OCI-LY1 (cell line): ENCODE measurements at regions not wholly inside any gene's neighbourhood (a gene's known extent, or its start where the extent isn't known, plus 50 kb on each side); places are given as distances from the start of the nearest gene placed in this dataset.

ENCODE experiments used
- H2AFZ ChIP-seq: fragments of 200-600 bp; sonication (generic), shearing (Covaris generic); 2 replicates; pipeline ENCODE4 v1.6.0; 2014; ENCODE audit warnings: antibody characterized with exemption, mild to moderate bottlenecking, low read length
- H3F3A ChIP-seq: fragments of 200-600 bp; sonication (generic), shearing (Covaris generic); 2 replicates; pipeline ENCODE4 v1.6.0; 2014; ENCODE audit warnings: mild to moderate bottlenecking, antibody characterized with exemption, low read length, moderate library complexity; ENCODE audit not compliant: insufficient read depth
- H3K27ac ChIP-seq: fragments of 200-600 bp; sonication (generic); 2 replicates; pipeline ENCODE4 v1.5.1; 2014; ENCODE audit warnings: low read length, mixed run types, mild to moderate bottlenecking, low read depth; ENCODE audit not compliant: poor library complexity, severe bottlenecking
- H3K27me3 ChIP-seq: fragments of 200-600 bp; sonication (generic); 2 replicates; pipeline ENCODE4 v1.6.0; 2014; ENCODE audit warnings: antibody characterized with exemption, mild to moderate bottlenecking, low read length, moderate library complexity; ENCODE audit not compliant: insufficient read depth
- H3K36me3 ChIP-seq: fragments of 200-600 bp; sonication (generic); 2 replicates; pipeline ENCODE4 v1.6.1; 2014; ENCODE audit warnings: mild to moderate bottlenecking, antibody characterized with exemption, low read length, moderate library complexity, mixed read lengths; ENCODE audit not compliant: insufficient read depth
- H3K4me1 ChIP-seq: fragments of 200-600 bp; sonication (generic); 2 replicates; pipeline ENCODE4 v1.5.1; 2014; ENCODE audit warnings: mild to moderate bottlenecking, low read length, moderate library complexity; ENCODE audit not compliant: insufficient read depth, severe bottlenecking
- H3K4me2 ChIP-seq: fragments of 200-600 bp; sonication (generic), shearing (Covaris generic); 2 replicates; pipeline ENCODE4 v1.6.1; 2014; ENCODE audit warnings: low read length
- H3K4me3 ChIP-seq: fragments of 200-600 bp; sonication (generic); 2 replicates; pipeline ENCODE4 v1.5.1; 2014; ENCODE audit warnings: low read length, low read depth, mild to moderate bottlenecking, mixed read lengths; ENCODE audit not compliant: poor library complexity, severe bottlenecking
- H3K79me2 ChIP-seq: fragments of 200-600 bp; shearing (Covaris generic); 2 replicates; pipeline ENCODE4 v1.6.1; 2016; ENCODE audit warnings: mixed run types, low read length, mixed read lengths; ENCODE audit not compliant: insufficient read depth
- H3K9ac ChIP-seq: fragments of 200-600 bp; sonication (generic), shearing (Covaris generic); 2 replicates; pipeline ENCODE4 v1.6.1; 2014; ENCODE audit warnings: mild to moderate bottlenecking, low read length, mixed read lengths
- H3K9me2 ChIP-seq: fragments of 200-600 bp; sonication (generic), shearing (Covaris generic); 2 replicates; pipeline ENCODE4 v1.6.1; 2014; ENCODE audit warnings: low read depth, mild to moderate bottlenecking, low read length, mixed read lengths
- H3K9me3 ChIP-seq: fragments of 200-600 bp; shearing (Covaris generic); 2 replicates; pipeline ENCODE4 v1.6.1; 2014; ENCODE audit warnings: low read length, mixed read lengths
- H4K20me1 ChIP-seq: fragments of 200-600 bp; sonication (generic), shearing (Covaris generic); 2 replicates; pipeline ENCODE4 v1.6.0; 2016; ENCODE audit warnings: mild to moderate bottlenecking, low read length; ENCODE audit not compliant: insufficient read depth
- CTCF ChIP-seq: fragments of 200-600 bp; sonication (generic), shearing (Covaris generic); IDR thresholded peaks from 2 replicates; pipeline ENCODE4 v1.5.1; 2017; ENCODE audit warnings: mild to moderate bottlenecking, antibody characterized with exemption, low read length, moderate library complexity, mixed read lengths
- EZH2 ChIP-seq: fragments of 200-600 bp; sonication (generic), shearing (Covaris generic); IDR thresholded peaks from 2 replicates; pipeline ENCODE4 v1.8.0; 2017; ENCODE audit warnings: borderline replicate concordance, mixed run types, mild to moderate bottlenecking, antibody characterized with exemption, low read length, moderate library complexity, mixed read lengths

GRCh38 chr14:98888927-98889835 lies 382.8 kb downstream of the BCL11B start:
- H3K4me1 ChIP-seq: no peaks in the 10 kb centered on the region
- no peak overlapping the region for H3K9ac ChIP-seq
- no peak overlapping the region for H2AFZ ChIP-seq
- no peak overlapping the region for H3K27ac ChIP-seq
- H3K27me3 ChIP-seq: no peaks in the 10 kb centered on the region; the same call in 1 of the 2 replicates
- H3K4me3 ChIP-seq: no peak overlapping the region
- H3K9me2 ChIP-seq: no peaks in the 10 kb centered on the region
- no peak for TF ChIP-seq CTCF
- no peak for TF ChIP-seq EZH2
- no peaks in the 10 kb centered on the region for H3F3A ChIP-seq
- no peaks in the 10 kb centered on the region for H3K9me3 ChIP-seq
- no peaks in the 10 kb centered on the region for H4K20me1 ChIP-seq
- no peaks in the 10 kb centered on the region for H3K79me2 ChIP-seq
- no peaks in the 10 kb centered on the region for H3K36me3 ChIP-seq
- H3K4me2 ChIP-seq: no peak overlapping the region

- H3K27ac ChIP-seq: no peak overlapping the region
- H3F3A ChIP-seq: no peaks in the 10 kb centered on the region
- no peaks in the 10 kb centered on the region for H3K79me2 ChIP-seq
- H3K9me3 ChIP-seq: no peaks in the 10 kb centered on the region
- no peaks in the 10 kb centered on the region; the same call in 1 of the 2 replicates for H3K27me3 ChIP-seq
- no peak overlapping the region for H3K4me2 ChIP-seq
- TF ChIP-seq EZH2: no peak
- TF ChIP-seq CTCF: no peak
- no peak overlapping the region for H3K4me3 ChIP-seq
- no peak overlapping the region for H3K9ac ChIP-seq
- H4K20me1 ChIP-seq: no peaks in the 10 kb centered on the region
- H3K4me1 ChIP-seq: no peaks in the 10 kb centered on the region
- H3K9me2 ChIP-seq: no peaks in the 10 kb centered on the region
- no peaks in the 10 kb centered on the region for H3K36me3 ChIP-seq
- H2AFZ ChIP-seq: no peak overlapping the region
Measured at GRCh38 chr14:98889836-98890185, 382.2 kb downstream of the BCL11B start.

- Histone ChIP-seq H3K9me2 (no peaks in the 10 kb centered on the region), H2AFZ (no peak overlapping the region), H3K4me3 (no peak overlapping the region), H3K4me1 (no peaks in the 10 kb centered on the region), H3K4me2 (no peak overlapping the region), H3K27me3 (no peaks in the 10 kb centered on the region; the same call in 1 of the 2 replicates), H3K79me2 (no peaks in the 10 kb centered on the region), H3K27ac (no peak overlapping the region), H3K9me3 (no peaks in the 10 kb centered on the region), H3K9ac (no peak overlapping the region), H3F3A (no peaks in the 10 kb centered on the region), H3K36me3 (no peaks in the 10 kb centered on the region), H4K20me1 (no peaks in the 10 kb centered on the region)
- TF ChIP-seq EZH2 (no peak), CTCF (no peak)
Measured at GRCh38 chr14:98890556-98891340, 381.2 kb downstream of the BCL11B start.
